Spleen (tissue), 7 donors: ENCODE measurements at regions not wholly inside any gene's neighbourhood (a gene's known extent, or its start where the extent isn't known, plus 50 kb on each side); places are given as distances from the start of the nearest gene placed in this dataset.

Source experiments
- CTCF ChIP-seq, 11 experiments: fragments of 200-600 bp in 7 of 11; fragments of 450-650 bp in 4 of 11; sonication (generic) in 4 of 11; IDR thresholded peaks in 8 of 11; conservative IDR thresholded peaks in 3 of 11; 1 replicate in 7 of 11; 2 replicates in 4 of 11; pipeline versions ENCODE4 v1.4.0 to v1.8.0; 2016 to 2021; ENCODE audit warnings: antibody characterized with exemption in 11 of 11, inconsistent platforms in 4 of 11, mild to moderate bottlenecking in 1 of 11
- POLR2A ChIP-seq, 3 donors: fragments of 450-650 bp; IDR thresholded peaks; one replicate each; pipeline ENCODE4 v1.5.1; 2017; ENCODE audit warnings: antibody characterized with exemption in 3 of 3, mild to moderate bottlenecking in 1 of 3
- donor health status: DM: no; HTN: no; CAD: no; lungs with moderate emphysema.
- donor health status: DM: no; HTN: no; CAD: no.
- donor health status: DM: no; HTN: no; CAD: no.

- TF ChIP-seq CTCF (IDR thresholded peaks at IDR 0.05 in 8 of 11, conservative IDR thresholded peaks at IDR 0.05 in 3 of 11) (no peak), POLR2A (IDR thresholded peaks at IDR 0.05) (no peak)
Observed at GRCh38 chr16:48448841-48449481, 63.7 kb upstream of the SIAH1 start.
